CD4-positive, alpha-beta T cell (primary cell): ENCODE measurements at regions not wholly inside any gene's neighbourhood (a gene's known extent, or its start where the extent isn't known, plus 50 kb on each side); places are given as distances from the start of the nearest gene placed in this dataset.

ENCODE experiments used
- ATAC-seq: fragments of 200-7000 bp; cut with Tn5 transposase; one replicate; pipeline ENCODE4 v1.10.0; 2022; ENCODE audit warnings: mild to moderate bottlenecking; ENCODE audit not compliant: poor library complexity
- CTCF ChIA-PET: fragments of 350-600 bp; sonication (Branson Sonifier 250); formaldehyde crosslinking; loops from one replicate; lab custom pipeline; 2021; ENCODE audit warnings: antibody characterized with exemption, inconsistent platforms; lab: Charles Lee
- POLR2A ChIA-PET: fragments of 350-600 bp; sonication (Branson Sonifier 250); formaldehyde crosslinking; loops from one replicate; lab custom pipeline; 2021; ENCODE audit warnings: antibody characterized with exemption, inconsistent platforms; lab: Charles Lee
- DNase-seq, 14 experiments: peaks; one replicate each; pipeline ENCODE4 v3.0.0-alpha.2; 2013 to 2020; ENCODE audit warnings: mixed read lengths in 2 of 14
- H3K27ac ChIP-seq, 2 donors: one replicate each; pipeline versions ENCODE4 v1.5.1 to v1.7.0; 2013; ENCODE audit warnings: low read length in 2 of 2, low read depth in 1 of 2, mild to moderate bottlenecking in 1 of 2
- H3K27me3 ChIP-seq, 2 experiments: 1 replicate in 1 of 2; 2 replicates in 1 of 2; pipeline versions ENCODE4 v1.6.1 to v1.7.0; 2013; ENCODE audit warnings: low read length in 2 of 2, control low read depth in 1 of 2, mild to moderate bottlenecking in 1 of 2, moderate library complexity in 1 of 2; ENCODE audit not compliant: insufficient read depth in 2 of 2, control insufficient read depth in 1 of 2
- H3K36me3 ChIP-seq: one replicate; pipeline ENCODE4 v1.6.1; 2013; ENCODE audit warnings: low read length, control low read depth; ENCODE audit not compliant: insufficient read depth
- H3K4me1 ChIP-seq: one replicate; pipeline ENCODE4 v1.6.1; 2013; ENCODE audit warnings: low read length, control low read depth; ENCODE audit not compliant: insufficient read depth
- H3K4me3 ChIP-seq: one replicate; pipeline ENCODE4 v1.5.1; 2013; ENCODE audit warnings: mild to moderate bottlenecking, low read length, moderate library complexity
- H3K9me3 ChIP-seq, 2 experiments: 1 replicate in 1 of 2; 2 replicates in 1 of 2; pipeline versions ENCODE4 v1.6.1 to v1.7.0; 2013; ENCODE audit warnings: low read length in 2 of 2, mild to moderate bottlenecking in 2 of 2, control low read depth in 1 of 2, moderate library complexity in 1 of 2; ENCODE audit not compliant: control insufficient read depth in 1 of 2, insufficient read depth in 1 of 2
- H3K27ac Mint-ChIP-seq: one replicate; pipeline ENCODE4 v1.8.0; 2020; ENCODE audit warnings: mixed read lengths
- H3K27me3 Mint-ChIP-seq: one replicate; pipeline ENCODE4 v1.8.0; 2021; ENCODE audit warnings: mixed read lengths
- H3K36me3 Mint-ChIP-seq: one replicate; pipeline ENCODE4 v1.8.0; 2021; ENCODE audit warnings: low read depth, mixed read lengths
- H3K4me1 Mint-ChIP-seq: one replicate; pipeline ENCODE4 v1.8.0; 2021; ENCODE audit warnings: low read depth, mixed read lengths
- H3K4me3 Mint-ChIP-seq: one replicate; pipeline ENCODE4 v1.8.0; 2020; ENCODE audit warnings: mild to moderate bottlenecking, mixed read lengths
- H3K9me3 Mint-ChIP-seq: one replicate; pipeline ENCODE4 v1.8.0; 2020; ENCODE audit warnings: mixed read lengths
- intact Hi-C, 2 experiments: fragments of 100-400 bp; cut with DNase I in 1 of 2; cut with micrococcal nuclease in 1 of 2; formaldehyde crosslinking; loops; one replicate each; pipeline versions ENCODE4 v1.15.1 to v1.9.0; 2023 to 2025; cut with DNase I, micrococcal nuclease
- TF ChIP-seq, protein P1 (sequence below): fragments of 200-600 bp; IDR thresholded peaks from one replicate; pipeline ENCODE4 v1.8.0; 2022; ENCODE audit warnings: antibody characterized with exemption, mild to moderate bottlenecking

DNA sequence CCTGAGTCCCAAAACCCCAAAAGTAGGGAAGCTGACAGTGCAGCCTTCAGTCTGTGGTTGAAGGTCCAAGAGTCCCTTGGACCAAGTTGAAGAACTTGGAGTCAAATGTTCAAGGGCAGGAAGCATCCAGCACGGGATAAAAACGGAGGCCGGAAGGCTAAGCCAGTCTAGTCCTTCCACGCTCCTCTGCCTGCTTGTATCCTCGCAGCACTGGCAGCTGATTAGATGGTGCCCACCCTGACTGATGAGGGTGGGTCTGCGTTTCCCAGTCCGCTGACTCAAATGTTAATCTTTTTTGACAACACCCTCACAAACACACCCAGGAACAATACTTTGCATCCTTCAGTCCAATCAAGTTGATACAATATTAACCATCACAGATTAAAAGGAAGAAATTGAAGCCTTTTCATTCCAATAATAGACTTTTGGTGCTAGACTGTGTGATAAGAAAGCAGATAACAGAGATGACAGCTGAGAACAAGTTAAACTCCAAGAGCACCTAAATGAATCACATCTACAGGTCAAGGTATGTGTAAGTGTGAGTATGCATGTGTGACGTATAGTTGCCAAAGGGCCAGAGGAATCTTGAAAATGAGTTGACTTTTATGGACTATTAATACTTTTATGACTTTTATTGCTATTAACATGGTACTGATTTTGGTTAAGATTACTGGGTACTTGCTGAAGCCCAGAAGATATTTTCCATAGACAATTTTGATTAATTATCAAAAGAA lies 933.5 kb upstream of the SOX9 start:
- intact Hi-C loops, result no loop called here
- H3K27me3 ChIP-seq, result no peaks in the 10 kb centered on the region
- Mint-ChIP-seq H3K4me1 (no peaks in the 10 kb centered on the region), H3K4me3 (no peak overlapping the region), H3K27me3 (no peaks in the 10 kb centered on the region), H3K36me3 (no peaks in the 10 kb centered on the region), H3K9me3 (peaks cover 13% of the 10 kb centered on the region), H3K27ac (no peak overlapping the region)
- POLR2A ChIA-PET, result no interaction called here
- CTCF ChIA-PET, result no interaction called here
- H3K4me3 ChIP-seq, result no peak overlapping the region
- no peak for ATAC-seq
- no peak overlapping the region for H3K27ac ChIP-seq
- no peaks in the 10 kb centered on the region for H3K9me3 ChIP-seq
- TF ChIP-seq, protein P1, sequence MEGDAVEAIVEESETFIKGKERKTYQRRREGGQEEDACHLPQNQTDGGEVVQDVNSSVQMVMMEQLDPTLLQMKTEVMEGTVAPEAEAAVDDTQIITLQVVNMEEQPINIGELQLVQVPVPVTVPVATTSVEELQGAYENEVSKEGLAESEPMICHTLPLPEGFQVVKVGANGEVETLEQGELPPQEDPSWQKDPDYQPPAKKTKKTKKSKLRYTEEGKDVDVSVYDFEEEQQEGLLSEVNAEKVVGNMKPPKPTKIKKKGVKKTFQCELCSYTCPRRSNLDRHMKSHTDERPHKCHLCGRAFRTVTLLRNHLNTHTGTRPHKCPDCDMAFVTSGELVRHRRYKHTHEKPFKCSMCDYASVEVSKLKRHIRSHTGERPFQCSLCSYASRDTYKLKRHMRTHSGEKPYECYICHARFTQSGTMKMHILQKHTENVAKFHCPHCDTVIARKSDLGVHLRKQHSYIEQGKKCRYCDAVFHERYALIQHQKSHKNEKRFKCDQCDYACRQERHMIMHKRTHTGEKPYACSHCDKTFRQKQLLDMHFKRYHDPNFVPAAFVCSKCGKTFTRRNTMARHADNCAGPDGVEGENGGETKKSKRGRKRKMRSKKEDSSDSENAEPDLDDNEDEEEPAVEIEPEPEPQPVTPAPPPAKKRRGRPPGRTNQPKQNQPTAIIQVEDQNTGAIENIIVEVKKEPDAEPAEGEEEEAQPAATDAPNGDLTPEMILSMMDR, result no peak
- no peaks in the 10 kb centered on the region for H3K36me3 ChIP-seq
- no peak for DNase-seq
- no peaks in the 10 kb centered on the region for H3K4me1 ChIP-seq

DNA sequence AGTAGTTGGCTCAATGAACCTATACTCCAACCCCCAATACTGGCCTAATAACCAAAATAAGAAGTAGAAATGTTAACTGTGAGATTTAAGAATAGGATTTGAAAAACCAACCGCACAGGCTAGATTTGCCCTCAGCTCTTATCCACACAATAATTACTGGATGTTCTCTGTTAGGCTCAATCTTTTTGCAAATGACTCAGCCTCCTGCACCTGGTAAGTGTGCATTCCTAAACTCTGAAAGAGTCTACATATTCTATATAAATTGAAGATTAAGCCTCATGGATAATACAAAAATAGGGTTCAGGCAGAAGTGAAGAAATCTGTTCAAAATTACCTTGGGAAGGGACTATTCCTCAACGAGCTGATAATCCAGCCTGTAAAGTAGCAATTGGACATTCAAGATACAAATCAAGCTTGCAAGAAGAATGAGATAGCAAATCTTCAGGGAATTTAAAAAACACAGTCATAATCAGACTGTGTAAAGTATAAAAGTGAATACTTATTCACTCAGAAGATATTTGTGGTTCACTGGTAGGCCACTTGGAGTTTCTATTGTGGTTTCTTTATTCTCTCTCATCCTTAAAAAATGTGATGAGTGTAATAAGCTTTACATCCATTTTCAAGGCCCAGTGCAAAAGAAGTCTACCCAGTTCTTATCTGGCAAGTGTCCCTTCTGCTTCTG lies 931.9 kb upstream of the SOX9 start:
- Mint-ChIP-seq H3K27ac (no peak overlapping the region), H3K4me1 (no peaks in the 10 kb centered on the region), H3K27me3 (no peaks in the 10 kb centered on the region), H3K4me3 (no peak overlapping the region), H3K9me3 (peaks cover 11% of the 10 kb centered on the region), H3K36me3 (no peaks in the 10 kb centered on the region)
- intact Hi-C loops, result no loop called here
- H3K27me3 ChIP-seq, result no peaks in the 10 kb centered on the region
- no peaks in the 10 kb centered on the region for H3K36me3 ChIP-seq
- no peak overlapping the region for H3K4me3 ChIP-seq
- no peaks in the 10 kb centered on the region for H3K9me3 ChIP-seq
- H3K27ac ChIP-seq, result no peak overlapping the region
- POLR2A ChIA-PET, result no interaction called here
- no peak for DNase-seq
- H3K4me1 ChIP-seq, result no peaks in the 10 kb centered on the region
- TF ChIP-seq, protein P1, result no peak
- no peak for ATAC-seq
- CTCF ChIA-PET, result no interaction called here

DNA sequence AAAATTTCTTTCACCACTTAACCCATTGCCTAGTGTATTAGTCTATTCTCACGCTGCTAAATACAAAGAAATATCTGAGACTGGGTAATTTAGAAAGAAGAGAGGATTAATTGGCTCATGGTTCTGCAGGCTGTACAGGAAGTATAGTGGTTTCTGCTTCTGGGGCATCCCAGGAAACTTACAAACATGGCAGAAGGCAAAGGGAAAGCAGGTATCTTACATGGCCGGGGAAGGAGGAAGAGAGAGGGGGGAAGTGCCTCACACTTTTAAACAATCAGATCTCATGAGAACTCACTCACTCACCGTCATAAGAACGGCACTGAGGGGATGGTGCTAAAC lies 931.4 kb upstream of the SOX9 start:
- H3K27ac ChIP-seq, result no peak overlapping the region
- H3K4me3 ChIP-seq, result no peak overlapping the region
- no peaks in the 10 kb centered on the region for H3K27me3 ChIP-seq
- Mint-ChIP-seq H3K27ac (no peak overlapping the region), H3K27me3 (no peaks in the 10 kb centered on the region), H3K4me1 (no peaks in the 10 kb centered on the region), H3K4me3 (no peak overlapping the region), H3K36me3 (no peaks in the 10 kb centered on the region), H3K9me3 (peaks cover 9% of the 10 kb centered on the region)
- H3K9me3 ChIP-seq, result no peaks in the 10 kb centered on the region
- no peaks in the 10 kb centered on the region for H3K4me1 ChIP-seq
- no peaks in the 10 kb centered on the region for H3K36me3 ChIP-seq
- ChIA-PET POLR2A (no interaction called here), CTCF (no interaction called here)
- intact Hi-C loops, result no loop called here
- ATAC-seq (no peak), DNase-seq (no peak)
- TF ChIP-seq, protein P1, result no peak
